D721Med (cell line): ENCODE measurements at regions not wholly inside any gene's neighbourhood (a gene's known extent, or its start where the extent isn't known, plus 50 kb on each side); places are given as distances from the start of the nearest gene placed in this dataset.

Experiments
- DNase-seq: peaks from one replicate; pipeline ENCODE4 v3.0.0; 2011; ENCODE audit warnings: low spot score; ENCODE audit not compliant: insufficient read length
- FAIRE-seq: peaks from 2 replicates; lab custom pipeline; 2011; peaks lifted over from hg19 to GRCh38; lab: Jason Lieb, UNC
- CTCF ChIP-seq: IDR thresholded peaks from 2 replicates; pipeline ENCODE4 v1.5.1; 2012; ENCODE audit warnings: mild to moderate bottlenecking, control low read depth; ENCODE audit not compliant: insufficient read depth; ENCODE audit errors: missing control alignments

- TF ChIP-seq CTCF, result no peak
- FAIRE-seq (no peak), DNase-seq (no peak)
These were observed 112.2 kb upstream of the EGLN3 start for GRCh38 chr14:34063042-34063441.

- TF ChIP-seq CTCF, result no peak
- FAIRE-seq (no peak), DNase-seq (no peak)
These were observed 111.6 kb upstream of the EGLN3 start for GRCh38 chr14:34062353-34062973.

GRCh38 chr14:34060651-34060999 is 109.8 kb upstream of the EGLN3 start:
- TF ChIP-seq CTCF, result no peak
- DNase-seq, result no peak
- FAIRE-seq, result no peak

- TF ChIP-seq CTCF, result no peak
- no peak for FAIRE-seq
- no peak for DNase-seq
These were observed 109.2 kb upstream of the EGLN3 start for GRCh38 chr14:34059925-34060650.

- DNase-seq, result no peak
- no peak for TF ChIP-seq CTCF
- no peak for FAIRE-seq
These were observed 108.4 kb upstream of the EGLN3 start for GRCh38 chr14:34059037-34059924.

- no peak for FAIRE-seq
- no peak for TF ChIP-seq CTCF
- DNase-seq, result no peak
These were observed 107.6 kb upstream of the EGLN3 start for GRCh38 chr14:34058510-34058909.

- TF ChIP-seq CTCF, result no peak
- no peak for FAIRE-seq
- DNase-seq, result no peak
These were observed 105.2 kb upstream of the EGLN3 start for GRCh38 chr14:34056046-34056445.
